Ovary (tissue), 3 donors: ENCODE measurements at regions not wholly inside any gene's neighbourhood (a gene's known extent, or its start where the extent isn't known, plus 50 kb on each side); places are given as distances from the start of the nearest gene placed in this dataset.

ENCODE experiments used
- CTCF ChIP-seq, 3 donors: fragments of 450-650 bp in 2 of 3; fragments of 200-600 bp in 1 of 3; IDR thresholded peaks; one replicate each; pipeline versions ENCODE4 v1.5.1 to v1.8.0; 2016 to 2022; ENCODE audit warnings: antibody characterized with exemption in 3 of 3, mild to moderate bottlenecking in 1 of 3
- EP300 ChIP-seq: sonication (generic); formaldehyde crosslinking; IDR thresholded peaks from one replicate; pipeline ENCODE4 v1.6.1; 2017; ENCODE audit warnings: antibody characterized with exemption
- POLR2A ChIP-seq: fragments of 450-650 bp; IDR thresholded peaks from one replicate; pipeline ENCODE4 v1.6.1; 2017; ENCODE audit warnings: antibody characterized with exemption, mild to moderate bottlenecking, moderate library complexity
- donor health status: DM: no; HTN: no; CAD: no.

GRCh38 chr17:73746314-73747073 lies 102.2 kb upstream of the SDK2 start:
- no peak for TF ChIP-seq CTCF (IDR thresholded peaks at IDR 0.05)
- TF ChIP-seq EP300: no peak
- no peak for TF ChIP-seq POLR2A
